ENCODE measurements at regions not wholly inside any gene's neighbourhood (a gene's known extent, or its start where the extent isn't known, plus 50 kb on each side); places are given as distances from the start of the nearest gene placed in this dataset.

DNA sequence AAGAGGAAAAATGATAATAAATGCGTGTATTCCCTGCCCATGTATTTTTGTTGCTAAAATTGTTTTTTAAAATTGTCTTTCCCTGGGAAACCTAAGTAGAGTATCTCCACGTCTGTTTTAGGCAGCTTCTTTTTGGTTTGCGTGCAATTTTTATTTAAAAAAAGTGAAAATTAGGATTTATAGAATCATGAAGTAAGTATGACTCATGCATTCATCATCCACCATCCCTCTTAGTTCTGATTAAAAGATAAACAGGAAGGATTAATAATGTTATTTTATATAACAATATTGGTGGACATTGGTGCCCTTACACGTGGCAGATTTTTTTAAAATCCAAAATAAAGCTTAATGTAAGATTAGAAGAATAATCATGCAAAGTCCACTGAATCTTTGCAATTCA is 358.7 kb downstream of the MED10 start:
- no peak for DNase-seq (ENCODE audit: low read depth)
- H3K4me3 ChIP-seq (ENCODE audit: low read depth, low read length), result no peak overlapping the region
- TF ChIP-seq, protein P1, sequence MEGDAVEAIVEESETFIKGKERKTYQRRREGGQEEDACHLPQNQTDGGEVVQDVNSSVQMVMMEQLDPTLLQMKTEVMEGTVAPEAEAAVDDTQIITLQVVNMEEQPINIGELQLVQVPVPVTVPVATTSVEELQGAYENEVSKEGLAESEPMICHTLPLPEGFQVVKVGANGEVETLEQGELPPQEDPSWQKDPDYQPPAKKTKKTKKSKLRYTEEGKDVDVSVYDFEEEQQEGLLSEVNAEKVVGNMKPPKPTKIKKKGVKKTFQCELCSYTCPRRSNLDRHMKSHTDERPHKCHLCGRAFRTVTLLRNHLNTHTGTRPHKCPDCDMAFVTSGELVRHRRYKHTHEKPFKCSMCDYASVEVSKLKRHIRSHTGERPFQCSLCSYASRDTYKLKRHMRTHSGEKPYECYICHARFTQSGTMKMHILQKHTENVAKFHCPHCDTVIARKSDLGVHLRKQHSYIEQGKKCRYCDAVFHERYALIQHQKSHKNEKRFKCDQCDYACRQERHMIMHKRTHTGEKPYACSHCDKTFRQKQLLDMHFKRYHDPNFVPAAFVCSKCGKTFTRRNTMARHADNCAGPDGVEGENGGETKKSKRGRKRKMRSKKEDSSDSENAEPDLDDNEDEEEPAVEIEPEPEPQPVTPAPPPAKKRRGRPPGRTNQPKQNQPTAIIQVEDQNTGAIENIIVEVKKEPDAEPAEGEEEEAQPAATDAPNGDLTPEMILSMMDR (IDR thresholded peaks at IDR 0.05; ENCODE audit: insufficient read depth, low read depth, low read length, missing control alignments), result no peak

DNA sequence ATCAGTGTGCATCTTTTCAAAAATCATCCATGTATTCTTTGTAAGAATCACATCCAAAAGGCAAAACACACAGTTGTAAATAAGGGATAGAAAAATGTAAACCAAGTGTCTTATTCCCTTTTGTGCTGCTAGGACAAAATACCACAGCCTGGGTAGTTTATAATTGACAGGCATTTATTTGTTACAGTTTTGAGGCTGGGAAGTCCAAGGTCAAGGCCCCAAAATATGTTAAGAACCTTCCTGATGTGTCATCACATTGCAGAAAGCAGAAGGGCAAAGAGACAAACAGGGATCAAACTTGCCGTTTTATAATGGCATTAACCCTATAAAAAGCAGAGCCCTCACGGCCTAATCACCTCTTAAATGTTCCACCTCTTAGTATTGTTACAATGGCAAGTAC is 364.8 kb downstream of the MED10 start:
- H3K4me3 ChIP-seq (ENCODE audit: low read depth, low read length), result no peak overlapping the region
- TF ChIP-seq, protein P1 (IDR thresholded peaks at IDR 0.05; ENCODE audit: insufficient read depth, low read depth, low read length, missing control alignments), result no peak
- DNase-seq (ENCODE audit: low read depth), result no peak

DNA sequence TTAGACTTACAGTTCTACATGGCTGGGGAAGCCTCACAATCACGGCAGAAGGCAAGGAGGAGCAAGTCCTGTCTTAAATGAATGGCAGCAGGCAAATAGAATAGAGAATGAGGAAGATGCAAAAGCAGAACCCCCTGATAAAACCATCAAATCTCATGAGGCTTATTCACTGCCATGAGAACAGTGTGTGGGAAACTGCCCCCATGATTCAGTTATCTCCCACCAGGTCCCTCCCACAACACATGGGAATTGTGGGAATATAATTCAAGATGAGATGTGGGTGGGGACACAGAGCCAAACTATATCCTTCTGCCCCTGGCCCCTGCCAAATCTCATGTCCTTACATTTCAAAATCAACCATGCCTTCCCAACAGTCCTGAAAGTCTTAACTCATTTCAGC is 367.1 kb downstream of the MED10 start:
- no peak for DNase-seq (ENCODE audit: low read depth)
- TF ChIP-seq, protein P1 (IDR thresholded peaks at IDR 0.05; ENCODE audit: insufficient read depth, low read depth, low read length, missing control alignments), result no peak
- no peak overlapping the region for H3K4me3 ChIP-seq (ENCODE audit: low read depth, low read length)

DNA sequence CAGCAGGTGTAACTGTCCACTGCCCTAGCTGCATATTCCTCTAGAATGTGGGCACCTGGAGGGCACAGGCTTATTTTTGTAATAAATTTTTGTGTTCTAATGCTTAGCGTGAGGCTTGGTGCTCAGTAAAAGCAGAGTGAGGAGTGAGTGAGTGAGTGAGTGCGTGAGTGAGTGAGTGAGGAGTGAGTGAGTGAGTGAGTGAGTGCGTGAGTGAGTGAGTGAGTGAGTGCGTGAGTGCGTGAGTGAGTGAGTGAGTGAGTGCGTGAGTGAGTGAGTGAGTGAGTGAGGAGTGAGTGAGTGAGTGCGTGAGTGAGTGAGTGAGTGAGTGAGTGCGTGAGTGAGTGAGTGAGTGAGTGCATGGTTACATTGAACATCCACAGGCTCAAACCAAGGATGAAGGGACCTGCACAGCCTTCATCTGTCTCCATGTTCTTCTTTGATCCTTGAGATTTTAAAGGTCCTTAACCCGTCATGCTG is 371.5 kb downstream of the MED10 start:
- TF ChIP-seq, protein P1 (IDR thresholded peaks at IDR 0.05; ENCODE audit: insufficient read depth, low read depth, low read length, missing control alignments), result no peak
- DNase-seq (ENCODE audit: low read depth), result no peak
- no peak overlapping the region for H3K4me3 ChIP-seq (ENCODE audit: low read depth, low read length)

DNA sequence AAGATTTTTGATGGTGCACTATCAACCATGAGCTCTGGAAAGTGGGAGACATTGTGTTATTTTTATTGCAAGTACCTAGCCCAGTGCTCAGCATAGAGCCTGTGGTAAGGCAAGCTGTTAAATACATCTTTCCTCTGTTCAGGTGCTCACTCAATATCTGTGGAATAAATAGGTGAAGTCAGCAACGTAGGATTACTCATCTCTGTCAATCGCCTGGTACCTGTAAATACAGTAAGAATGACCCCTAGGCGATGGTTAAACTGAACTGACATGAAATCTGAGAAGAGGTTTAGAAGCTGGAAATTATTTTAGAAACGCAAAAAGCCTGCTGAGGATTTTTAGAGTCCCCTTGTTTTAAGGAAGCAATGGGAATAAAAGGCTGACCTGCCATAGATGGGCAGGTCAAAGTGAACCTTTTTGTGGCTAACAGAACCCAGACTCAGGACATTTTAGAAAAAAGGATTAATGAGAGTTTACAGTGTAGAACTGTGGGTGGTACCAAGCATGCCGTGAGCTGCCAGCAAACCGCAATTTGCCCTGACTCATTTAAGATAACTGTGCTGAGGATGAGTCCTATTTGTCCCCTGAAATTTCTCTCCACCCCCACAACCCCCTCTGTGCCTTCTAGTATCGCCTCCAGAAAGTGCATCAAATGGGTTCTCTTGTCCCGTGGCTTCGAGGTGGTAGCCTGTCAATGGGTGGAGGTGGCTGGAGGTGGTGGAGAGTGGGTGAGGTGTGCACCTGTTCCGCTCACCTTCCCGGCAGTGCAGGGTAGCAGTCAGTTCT is 375.1 kb downstream of the MED10 start:
- no peak overlapping the region for H3K4me3 ChIP-seq (ENCODE audit: low read depth, low read length)
- TF ChIP-seq, protein P1 (IDR thresholded peaks at IDR 0.05; ENCODE audit: insufficient read depth, low read depth, low read length, missing control alignments), result no peak
- no peak for DNase-seq (ENCODE audit: low read depth)

DNA sequence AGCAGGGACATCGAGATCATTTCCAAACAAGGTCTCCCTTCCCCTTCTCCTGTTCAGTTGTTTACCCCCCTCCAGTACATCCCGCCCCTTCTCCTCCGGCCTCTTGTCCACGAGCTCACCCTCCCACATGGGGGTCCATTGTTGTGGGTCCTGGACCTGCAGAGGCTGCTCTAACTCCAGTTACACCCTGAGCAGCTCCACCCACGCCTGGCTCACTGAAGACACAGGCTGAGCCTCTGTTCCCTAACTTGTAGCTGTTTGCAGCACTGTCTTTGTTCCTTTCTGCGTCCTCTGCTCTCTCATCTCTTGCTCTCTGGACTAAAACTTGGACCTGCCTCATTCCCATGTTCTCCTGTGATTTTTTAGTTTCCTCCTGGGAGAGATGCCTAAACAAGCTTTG is 377.5 kb downstream of the MED10 start:
- no peak overlapping the region for H3K4me3 ChIP-seq (ENCODE audit: low read depth, low read length)
- DNase-seq (ENCODE audit: low read depth), result no peak
- TF ChIP-seq, protein P1 (IDR thresholded peaks at IDR 0.05; ENCODE audit: insufficient read depth, low read depth, low read length, missing control alignments), result no peak

DNA sequence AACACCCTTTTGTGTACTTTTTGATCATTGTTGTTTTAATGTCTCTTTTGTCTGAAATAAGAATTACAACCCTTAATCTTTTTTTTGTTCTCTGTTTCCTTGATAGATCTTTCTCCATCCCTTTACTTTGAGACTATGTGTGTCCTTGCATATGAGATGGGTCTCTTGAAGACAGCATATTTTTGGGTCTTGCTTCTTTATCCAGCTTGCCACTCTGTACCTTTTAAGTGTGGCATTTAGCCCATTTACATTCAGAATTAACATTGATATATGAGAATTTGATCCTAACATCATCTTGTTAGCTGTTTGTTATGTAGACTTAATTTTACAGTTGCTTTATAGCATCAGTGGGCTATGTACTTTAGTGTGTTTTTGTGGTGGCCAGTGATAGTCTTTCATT is 382.5 kb downstream of the MED10 start:
- DNase-seq (ENCODE audit: low read depth), result no peak

More for the DNA sequence above, 382.5 kb downstream of the MED10 start:
- TF ChIP-seq, protein P1 (IDR thresholded peaks at IDR 0.05; ENCODE audit: insufficient read depth, low read depth, low read length, missing control alignments), result no peak
- no peak overlapping the region for H3K4me3 ChIP-seq (ENCODE audit: low read depth, low read length)
